G401 (cell line): ENCODE measurements at regions not wholly inside any gene's neighbourhood (a gene's known extent, or its start where the extent isn't known, plus 50 kb on each side); places are given as distances from the start of the nearest gene placed in this dataset.
A peak's percentile ranks its signal among the peaks of the same experiment; 100 is the strongest.

ENCODE experiments used
- DNase-seq: peaks from one replicate; pipeline ENCODE4 v3.0.0-alpha.2; 2015; ENCODE audit warnings: low spot score
- in situ Hi-C: cut with HindIII; loops from 2 replicates; pipeline ENCODE4 v1.10.0; 2016; ENCODE audit warnings: low sequenced_read_pairs, mixed read lengths

GRCh38 chr5:114702136-114702535 is 340.3 kb downstream of the KCNN2 start:
- DNase-seq = no peak
- in situ Hi-C loops = no loop called here

- no peak for DNase-seq
- in situ Hi-C loops = no loop called here
These were observed 339.0 kb downstream of the KCNN2 start for GRCh38 chr5:114700823-114701222.

- in situ Hi-C loops = no loop called here
These were observed 333.5 kb downstream of the KCNN2 start for GRCh38 chr5:114695292-114695904.

GRCh38 chr5:114686356-114686755 is 324.5 kb downstream of the KCNN2 start:
- in situ Hi-C loops = no loop called here
- peak; percentile 84 for DNase-seq

More at GRCh38 chr5:114695292-114695904, 333.5 kb downstream of the KCNN2 start:
- no peak for DNase-seq

GRCh38 chr5:114678778-114679177 is 316.9 kb downstream of the KCNN2 start:
- no peak for DNase-seq
- in situ Hi-C loops = no loop called here

GRCh38 chr5:114665551-114665950 is 303.7 kb downstream of the KCNN2 start:
- no peak for DNase-seq
- in situ Hi-C loops = no loop called here

- in situ Hi-C loops = no loop called here
These were observed 298.9 kb downstream of the KCNN2 start for GRCh38 chr5:114660791-114661190.

GRCh38 chr5:114658194-114658593 is 296.3 kb downstream of the KCNN2 start:
- in situ Hi-C loops = no loop called here
- no peak for DNase-seq

More at GRCh38 chr5:114660791-114661190, 298.9 kb downstream of the KCNN2 start:
- no peak for DNase-seq

- DNase-seq = no peak
- in situ Hi-C loops = no loop called here
These were observed 295.7 kb downstream of the KCNN2 start for GRCh38 chr5:114657342-114658130.

GRCh38 chr5:114649878-114650277 is 288.0 kb downstream of the KCNN2 start:
- in situ Hi-C loops = no loop called here
- DNase-seq = no peak

GRCh38 chr5:114648940-114649339 is 287.1 kb downstream of the KCNN2 start:
- in situ Hi-C loops = no loop called here

GRCh38 chr5:114644576-114644975 is 282.7 kb downstream of the KCNN2 start:
- no peak for DNase-seq
- in situ Hi-C loops = no loop called here

More at GRCh38 chr5:114648940-114649339, 287.1 kb downstream of the KCNN2 start:
- DNase-seq = no peak

GRCh38 chr5:114636271-114636670 is 274.4 kb downstream of the KCNN2 start:
- no peak for DNase-seq
- in situ Hi-C loops = no loop called here

- in situ Hi-C loops = no loop called here
- DNase-seq = no peak
These were observed 273.4 kb downstream of the KCNN2 start for GRCh38 chr5:114634967-114635901.

- in situ Hi-C loops = no loop called here
These were observed 272.6 kb downstream of the KCNN2 start for GRCh38 chr5:114634517-114634916.

GRCh38 chr5:114612406-114612805 is 250.5 kb downstream of the KCNN2 start:
- DNase-seq = no peak
- in situ Hi-C loops = no loop called here

More at GRCh38 chr5:114634517-114634916, 272.6 kb downstream of the KCNN2 start:
- no peak for DNase-seq

- in situ Hi-C loops = no loop called here
- DNase-seq = no peak
These were observed 219.3 kb downstream of the KCNN2 start for GRCh38 chr5:114581136-114581535.

GRCh38 chr5:114565871-114566270 is 204.0 kb downstream of the KCNN2 start:
- DNase-seq = no peak
- in situ Hi-C loops = no loop called here

GRCh38 chr5:114565139-114565538 is 203.3 kb downstream of the KCNN2 start:
- no peak for DNase-seq
- in situ Hi-C loops = no loop called here

GRCh38 chr5:114561415-114561814 is 199.5 kb downstream of the KCNN2 start:
- in situ Hi-C loops = no loop called here
- DNase-seq = no peak
